Activated T-helper 2 cell treated with anti-CD3 and anti-CD28 coated beads, Interferon-gamma antibody, Interleukin-2, Interleukin-4, amounts not matched to agents 10 μg/mL and 5 μg/mL and 100 μg/mL, durations not matched to agents 14 hours and 24 hours and 36 hours (primary cell): ENCODE measurements at regions not wholly inside any gene's neighbourhood (a gene's known extent, or its start where the extent isn't known, plus 50 kb on each side); places are given as distances from the start of the nearest gene placed in this dataset.
"Not testable (repeated sequence)": the region's sequence is repeated elsewhere in the genome, so short reads cannot be mapped to it uniquely, and the experiment has no call there.

Experiments used
- DNase-seq: peaks from one replicate; pipeline ENCODE4 v3.0.0; 2021; ENCODE audit warnings: low spot score
- H3K27ac Mint-ChIP-seq: one replicate; pipeline ENCODE4 v1.8.0; 2021; ENCODE audit warnings: mixed read lengths
- H3K27me3 Mint-ChIP-seq: one replicate; pipeline ENCODE4 v1.8.0; 2021; ENCODE audit warnings: low read depth, mixed read lengths
- H3K36me3 Mint-ChIP-seq: one replicate; pipeline ENCODE4 v1.8.0; 2021; ENCODE audit warnings: low read depth, mixed read lengths
- H3K4me1 Mint-ChIP-seq: one replicate; pipeline ENCODE4 v1.8.0; 2021; ENCODE audit warnings: low read depth, mixed read lengths
- H3K4me3 Mint-ChIP-seq: one replicate; pipeline ENCODE4 v1.8.0; 2021; ENCODE audit warnings: low read depth, mild to moderate bottlenecking, moderate library complexity, mixed read lengths
- H3K9me3 Mint-ChIP-seq: one replicate; pipeline ENCODE4 v1.8.0; 2021; ENCODE audit warnings: mixed read lengths
- intact Hi-C: fragments of 100-400 bp; cut with micrococcal nuclease; formaldehyde crosslinking; loops from one replicate; pipeline ENCODE4 v1.15.1; 2023

DNA sequence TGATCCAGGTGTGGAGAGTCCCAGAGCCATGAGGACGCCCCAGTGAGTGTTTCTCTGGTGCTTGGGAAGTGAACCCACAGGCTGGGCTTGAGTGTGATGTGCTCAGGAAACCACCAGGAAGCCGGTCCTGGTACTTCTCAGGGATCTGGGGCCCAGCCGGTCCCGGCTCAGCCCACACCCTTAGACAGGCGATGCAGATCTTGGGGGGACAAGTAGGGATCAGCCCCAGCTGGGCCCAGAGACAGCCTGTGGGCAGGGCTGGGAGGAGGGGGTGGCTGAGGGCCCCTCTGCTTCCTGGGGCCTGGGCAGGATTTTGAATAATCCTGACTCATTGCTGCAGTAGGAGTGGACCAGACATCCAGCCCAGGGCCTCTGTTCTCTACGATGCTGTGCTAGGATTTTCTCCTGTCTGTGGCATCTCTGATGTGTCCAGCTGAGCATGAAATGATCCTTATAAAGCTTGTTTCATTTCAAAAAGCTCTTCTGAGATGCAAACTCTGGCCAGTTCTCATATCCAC lies 698.0 kb downstream of the PTPRU start:
- Mint-ChIP-seq H3K36me3 (no peaks in the 10 kb centered on the region), H3K9me3 (no peaks in the 10 kb centered on the region), H3K4me1 (no peaks in the 10 kb centered on the region), H3K27ac (no peak overlapping the region), H3K4me3 (no peak overlapping the region), H3K27me3 (no peaks in the 10 kb centered on the region)
- intact Hi-C loops: no loop called here
- no peak for DNase-seq

DNA sequence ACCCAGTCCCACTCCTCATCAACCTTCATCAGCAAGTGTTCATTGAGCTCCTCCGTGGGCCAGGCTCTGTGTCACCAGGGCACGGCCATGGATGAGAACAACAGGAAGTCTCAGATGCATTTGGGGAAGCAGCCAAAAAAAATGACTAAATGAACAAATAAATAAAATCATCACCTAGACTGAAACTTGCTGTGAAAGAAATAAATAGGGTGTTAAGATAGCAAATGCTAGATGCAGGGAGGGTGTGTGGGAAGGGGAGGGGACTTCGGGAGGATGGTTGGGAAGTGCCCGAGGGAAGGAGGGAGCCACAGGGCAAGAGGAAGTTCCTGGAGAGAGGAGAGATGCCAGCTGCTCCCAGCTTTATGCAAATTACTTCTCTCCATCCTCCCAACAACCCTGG lies 696.7 kb downstream of the PTPRU start:
- no peaks in the 10 kb centered on the region for H3K9me3 Mint-ChIP-seq
- no peak overlapping the region for H3K27ac Mint-ChIP-seq
- no peaks in the 10 kb centered on the region for H3K27me3 Mint-ChIP-seq
- intact Hi-C loops: no loop called here
- H3K36me3 Mint-ChIP-seq: no peaks in the 10 kb centered on the region
- H3K4me3 Mint-ChIP-seq: no peak overlapping the region
- no peak for DNase-seq
- no peaks in the 10 kb centered on the region for H3K4me1 Mint-ChIP-seq

DNA sequence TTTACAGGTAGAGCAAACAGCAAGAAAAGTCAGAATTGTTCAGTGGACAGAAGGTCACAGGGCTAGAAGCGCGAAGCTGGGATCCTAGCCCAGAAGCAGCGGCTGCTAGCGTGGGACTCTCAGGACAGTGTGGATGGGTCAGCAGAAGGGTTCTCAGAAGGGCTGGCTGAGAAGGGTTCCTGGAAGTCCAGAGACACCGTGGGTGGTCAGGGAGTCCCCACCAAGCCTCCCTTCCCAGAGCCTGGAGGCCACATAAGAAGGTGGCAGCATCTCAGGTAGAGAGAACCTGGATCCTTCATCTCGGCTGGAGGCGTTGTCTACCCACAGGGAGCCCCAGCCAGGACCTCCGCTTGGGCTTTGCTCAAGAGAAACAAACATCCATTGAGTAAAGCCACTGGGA lies 696.3 kb downstream of the PTPRU start:
- no peak overlapping the region for H3K4me3 Mint-ChIP-seq
- no peaks in the 10 kb centered on the region for H3K36me3 Mint-ChIP-seq
- no peaks in the 10 kb centered on the region for H3K4me1 Mint-ChIP-seq
- DNase-seq: no peak
- intact Hi-C loops: no loop called here
- no peaks in the 10 kb centered on the region for H3K27me3 Mint-ChIP-seq
- H3K27ac Mint-ChIP-seq: no peak overlapping the region
- no peaks in the 10 kb centered on the region for H3K9me3 Mint-ChIP-seq

DNA sequence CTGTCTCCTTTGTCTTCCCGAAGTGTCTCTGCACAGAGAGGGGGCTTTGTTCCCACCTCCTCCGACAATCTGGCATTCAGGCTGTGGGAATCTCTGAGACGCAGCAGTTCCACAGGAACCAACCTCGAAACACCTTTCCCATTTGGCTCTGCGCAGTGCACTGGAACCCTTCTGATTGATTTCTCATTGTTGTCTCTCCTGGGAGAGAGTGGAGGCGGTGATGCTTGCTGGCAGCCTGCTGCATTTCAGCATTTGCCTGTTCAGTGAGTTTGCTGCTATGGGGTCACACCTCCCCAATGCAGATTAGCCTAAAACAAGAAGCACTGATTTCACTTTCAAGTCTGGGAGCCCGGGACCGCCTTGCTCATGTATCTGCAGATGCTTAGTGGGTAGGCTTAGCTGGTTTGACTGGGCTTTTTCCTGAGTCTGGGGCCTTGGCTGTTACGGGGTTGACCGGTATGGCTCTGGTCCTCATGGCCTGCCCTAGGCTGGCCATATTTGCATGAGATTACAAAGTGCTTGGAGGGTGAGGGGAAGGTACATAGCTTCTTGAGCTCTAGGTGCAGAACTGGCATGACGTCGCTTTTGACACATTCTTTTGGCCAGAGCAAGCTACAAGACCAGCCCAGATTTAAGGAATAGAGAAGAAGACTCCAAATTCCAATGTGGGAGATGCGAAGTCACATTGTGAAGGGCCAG lies 695.3 kb downstream of the PTPRU start:
- no peaks in the 10 kb centered on the region for H3K9me3 Mint-ChIP-seq
- no peak overlapping the region for H3K4me3 Mint-ChIP-seq
- intact Hi-C loops: no loop called here
- H3K36me3 Mint-ChIP-seq: no peaks in the 10 kb centered on the region
- H3K4me1 Mint-ChIP-seq: no peaks in the 10 kb centered on the region
- DNase-seq: no peak
- H3K27me3 Mint-ChIP-seq: no peaks in the 10 kb centered on the region
- no peak overlapping the region for H3K27ac Mint-ChIP-seq

DNA sequence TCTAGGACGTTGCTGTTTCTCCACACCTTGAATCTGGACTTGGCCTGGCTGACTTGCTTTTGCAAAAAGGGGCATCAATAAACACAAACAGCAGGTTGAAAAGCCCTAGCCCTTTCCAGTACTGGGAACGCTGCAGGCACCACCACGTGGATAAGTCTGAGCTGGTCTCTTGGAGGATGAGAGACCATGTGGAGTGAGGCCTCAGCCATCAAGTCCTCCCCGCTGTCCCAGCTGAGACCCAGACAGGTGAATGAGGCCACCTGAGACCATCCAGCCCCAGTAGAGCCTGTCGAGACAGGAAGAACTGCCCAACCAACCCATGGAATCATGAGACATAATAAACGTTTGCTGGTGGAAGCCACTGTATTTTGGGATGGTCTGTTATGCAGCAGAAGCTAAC lies 688.7 kb downstream of the PTPRU start:
- H3K27ac Mint-ChIP-seq: no peak overlapping the region
- no peak overlapping the region for H3K4me3 Mint-ChIP-seq
- no peaks in the 10 kb centered on the region for H3K27me3 Mint-ChIP-seq
- intact Hi-C loops: no loop called here
- no peak for DNase-seq
- no peaks in the 10 kb centered on the region for H3K9me3 Mint-ChIP-seq
- no peaks in the 10 kb centered on the region for H3K4me1 Mint-ChIP-seq
- no peaks in the 10 kb centered on the region for H3K36me3 Mint-ChIP-seq

DNA sequence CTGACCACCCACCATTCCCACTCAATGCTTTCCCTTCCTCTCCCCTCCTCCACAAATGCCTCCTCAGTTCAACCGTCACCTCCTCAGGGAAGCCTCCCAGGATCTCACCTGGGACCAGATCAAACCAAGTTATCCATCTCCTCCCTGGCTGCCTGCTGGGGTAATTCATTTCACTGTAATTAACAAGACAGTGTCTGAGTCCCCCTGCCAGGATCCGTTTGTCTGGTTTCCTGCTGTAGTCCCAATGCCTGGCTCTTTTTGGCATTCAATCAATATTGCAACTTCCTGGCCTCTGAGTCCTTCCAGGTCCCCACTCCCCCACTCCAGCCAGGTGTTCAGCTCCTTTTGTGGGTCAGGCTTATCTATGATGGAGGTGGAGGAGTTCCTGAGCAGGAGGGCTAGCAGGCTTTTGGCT lies 687.7 kb downstream of the PTPRU start:
- Mint-ChIP-seq H3K4me1 (no peaks in the 10 kb centered on the region), H3K27me3 (no peaks in the 10 kb centered on the region), H3K4me3 (no peak overlapping the region), H3K27ac (no peak overlapping the region), H3K36me3 (no peaks in the 10 kb centered on the region), H3K9me3 (no peaks in the 10 kb centered on the region)
- DNase-seq: no peak
- intact Hi-C loops: no loop called here

DNA sequence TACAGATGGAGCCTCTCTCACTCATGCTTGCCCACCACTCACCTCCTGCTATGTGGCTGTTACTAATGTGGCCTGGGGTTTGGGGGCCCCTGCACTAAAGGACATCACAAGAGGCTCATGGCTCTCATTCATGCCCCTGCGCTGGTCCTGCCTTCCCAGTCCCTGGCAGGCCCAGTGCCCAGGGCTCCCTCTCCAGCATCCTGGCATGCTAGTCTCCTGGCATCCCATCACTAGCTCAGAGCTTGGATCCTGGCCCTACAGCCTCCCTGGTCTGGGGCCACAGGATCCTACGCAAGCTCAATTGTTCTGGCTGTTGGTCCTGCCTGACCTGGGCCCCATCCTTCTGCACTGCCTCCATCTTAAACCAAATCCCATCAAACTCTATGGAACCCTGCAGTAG lies 685.4 kb downstream of the PTPRU start:
- Mint-ChIP-seq H3K9me3 (no peaks in the 10 kb centered on the region), H3K4me1 (no peaks in the 10 kb centered on the region), H3K27ac (no peak overlapping the region), H3K36me3 (no peaks in the 10 kb centered on the region), H3K27me3 (no peaks in the 10 kb centered on the region), H3K4me3 (no peak overlapping the region)
- intact Hi-C loops: no loop called here
- DNase-seq: no peak

DNA sequence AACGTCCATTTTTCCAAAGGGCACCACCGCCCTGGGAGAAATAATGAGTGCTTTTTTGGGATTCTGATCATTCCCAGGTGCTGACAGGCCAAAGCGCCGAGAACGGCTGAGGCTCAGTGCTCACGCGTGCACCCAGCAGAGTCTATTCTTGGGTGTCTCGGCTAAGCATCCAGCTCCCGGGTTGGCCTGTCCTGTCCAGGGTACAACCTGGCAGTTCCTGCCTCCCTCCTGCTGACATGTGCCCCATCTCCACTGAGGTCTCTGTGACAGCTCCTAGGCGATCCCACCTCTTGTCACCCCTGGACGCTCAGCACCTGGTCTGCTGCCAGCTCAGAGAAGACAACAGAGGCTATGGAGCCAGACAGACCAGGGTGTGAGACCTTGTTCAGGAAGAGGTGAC lies 684.5 kb downstream of the PTPRU start:
- Mint-ChIP-seq H3K4me3 (no peak overlapping the region), H3K36me3 (no peaks in the 10 kb centered on the region), H3K27me3 (no peaks in the 10 kb centered on the region), H3K9me3 (no peaks in the 10 kb centered on the region), H3K4me1 (no peaks in the 10 kb centered on the region), H3K27ac (no peak overlapping the region)
- DNase-seq: no peak
- intact Hi-C loops: no loop called here

DNA sequence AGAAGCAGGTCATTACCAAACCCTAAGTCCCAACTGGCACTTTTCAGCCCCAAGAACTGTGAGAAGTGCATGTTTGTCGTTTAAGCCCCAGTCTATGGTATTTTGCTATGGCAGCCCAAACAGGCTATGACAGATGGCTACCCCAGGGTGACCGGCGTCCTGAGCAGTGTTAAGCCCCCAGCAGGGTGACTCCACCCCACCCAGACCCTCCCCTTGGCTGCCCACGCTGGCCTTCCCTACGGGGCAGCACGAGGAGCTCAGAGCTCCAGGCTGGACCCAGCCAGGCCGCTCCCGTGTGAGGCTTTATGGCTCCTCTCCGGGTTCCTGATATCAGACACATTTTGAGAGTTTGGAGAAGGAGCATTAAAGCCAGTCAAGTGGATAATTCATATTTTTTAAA lies 684.0 kb downstream of the PTPRU start:
- no peak overlapping the region for H3K27ac Mint-ChIP-seq
- H3K4me3 Mint-ChIP-seq: no peak overlapping the region

DNA sequence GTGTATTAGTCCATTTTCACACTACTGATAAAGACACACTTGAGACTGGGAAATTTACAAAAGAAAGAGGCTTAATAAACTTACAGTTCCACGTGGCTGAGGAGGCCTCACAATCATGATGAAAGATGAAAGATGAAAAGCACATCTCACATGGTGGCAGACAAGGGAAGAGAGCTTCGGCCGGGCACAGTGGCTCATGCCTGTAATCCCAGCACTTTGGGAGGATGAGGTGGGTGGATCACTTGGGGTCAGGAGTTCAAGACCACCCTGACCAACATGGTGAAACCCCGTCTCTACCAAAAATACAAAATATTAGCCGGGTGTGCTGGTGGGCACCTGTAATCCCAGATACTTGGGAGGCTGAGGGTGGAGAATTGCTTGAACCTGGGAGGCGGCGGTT lies 682.7 kb downstream of the PTPRU start:
- DNase-seq, H3K4me3 Mint-ChIP-seq, H3K9me3 Mint-ChIP-seq, H3K4me1 Mint-ChIP-seq, H3K27ac Mint-ChIP-seq, H3K36me3 Mint-ChIP-seq, intact Hi-C loops, H3K27me3 Mint-ChIP-seq: not testable (repeated sequence)

More for the DNA sequence above, 684.0 kb downstream of the PTPRU start:
- no peak for DNase-seq
- Mint-ChIP-seq H3K4me1 (no peaks in the 10 kb centered on the region), H3K27me3 (no peaks in the 10 kb centered on the region), H3K36me3 (no peaks in the 10 kb centered on the region), H3K9me3 (no peaks in the 10 kb centered on the region)
- intact Hi-C loops: no loop called here

DNA sequence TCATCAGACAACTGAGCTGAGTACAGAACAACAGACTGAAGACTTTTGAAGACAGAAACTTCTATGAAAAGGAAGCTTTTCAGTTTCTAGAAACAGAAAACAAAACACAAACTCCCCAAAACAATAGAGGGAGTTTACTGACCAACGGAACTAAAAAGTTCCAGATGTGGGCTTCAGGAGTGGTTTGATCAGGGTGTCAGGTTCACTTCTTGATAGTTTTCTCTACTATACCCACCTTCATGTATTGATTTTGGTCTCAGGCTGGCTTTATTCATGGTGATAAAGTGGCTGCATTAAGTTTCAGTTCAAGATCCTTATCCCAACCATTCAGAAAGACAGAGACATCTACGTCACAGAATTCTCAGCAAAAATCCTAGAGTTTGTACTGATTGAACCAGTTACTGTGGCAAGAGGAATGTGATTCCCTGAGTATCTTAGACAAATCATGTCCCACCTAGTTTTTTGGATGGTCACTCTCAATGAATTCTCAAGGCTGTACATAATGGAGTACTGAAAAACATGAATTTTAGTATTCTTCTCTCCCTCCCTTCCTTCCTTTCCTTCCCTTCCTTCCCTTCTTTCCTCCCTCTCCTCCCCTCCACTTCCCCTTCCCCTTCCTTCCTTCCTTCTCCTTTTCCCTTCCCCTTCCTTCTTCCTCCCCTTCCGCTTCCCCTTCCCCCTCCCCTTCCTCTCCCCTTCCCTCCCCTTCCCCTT lies 680.5 kb downstream of the PTPRU start:
- Mint-ChIP-seq H3K4me1 (no peaks in the 10 kb centered on the region), H3K9me3 (no peaks in the 10 kb centered on the region), H3K4me3 (no peak overlapping the region), H3K36me3 (no peaks in the 10 kb centered on the region), H3K27me3 (no peaks in the 10 kb centered on the region), H3K27ac (no peak overlapping the region)
- intact Hi-C loops: no loop called here
- no peak for DNase-seq

DNA sequence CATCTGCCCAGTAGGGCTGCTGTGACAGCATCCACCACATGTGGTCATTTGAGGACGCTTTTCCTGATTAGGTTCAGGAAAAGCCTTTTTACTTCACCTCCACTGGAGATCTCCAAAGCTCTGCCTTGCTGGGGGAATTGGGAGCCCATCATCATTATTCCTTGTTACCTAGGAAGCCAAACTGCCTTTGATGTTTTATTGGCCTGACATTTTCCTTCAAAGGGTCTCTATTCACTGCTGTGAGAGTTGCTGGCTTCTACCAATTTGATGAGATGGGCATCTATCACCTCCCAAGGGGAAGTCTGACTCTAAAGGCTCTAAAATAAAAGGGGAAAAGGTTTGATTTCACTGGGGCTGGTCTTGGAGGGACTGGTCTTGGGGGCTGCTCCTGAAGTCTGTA lies 678.6 kb downstream of the PTPRU start:
- Mint-ChIP-seq H3K4me1 (no peaks in the 10 kb centered on the region), H3K4me3 (no peak overlapping the region), H3K27me3 (no peaks in the 10 kb centered on the region), H3K36me3 (no peaks in the 10 kb centered on the region), H3K9me3 (no peaks in the 10 kb centered on the region), H3K27ac (no peak overlapping the region)
- intact Hi-C loops: no loop called here
- no peak for DNase-seq

DNA sequence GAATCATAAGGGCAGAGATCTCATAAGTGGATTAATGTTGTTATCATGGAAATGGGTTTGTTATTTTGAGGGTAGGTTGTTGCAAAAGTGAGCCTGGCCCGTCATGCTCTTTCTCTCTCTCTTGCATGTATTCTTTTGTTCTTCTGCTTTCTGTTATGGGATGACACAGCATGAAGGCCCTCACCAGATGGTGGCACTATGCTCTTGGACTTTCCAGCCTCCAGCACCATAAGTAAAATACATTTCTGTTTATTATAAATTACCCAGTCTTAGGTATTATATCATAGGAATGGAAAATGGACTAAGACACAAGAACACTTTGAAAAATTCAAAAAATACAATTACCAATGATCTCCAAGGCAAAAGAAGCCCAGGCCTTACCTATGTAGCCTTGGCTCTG lies 676.1 kb downstream of the PTPRU start:
- H3K4me3 Mint-ChIP-seq: no peak overlapping the region
- DNase-seq: no peak
- H3K4me1 Mint-ChIP-seq: no peaks in the 10 kb centered on the region
- no peaks in the 10 kb centered on the region for H3K27me3 Mint-ChIP-seq
- intact Hi-C loops: no loop called here
- H3K36me3 Mint-ChIP-seq: no peaks in the 10 kb centered on the region
- no peaks in the 10 kb centered on the region for H3K9me3 Mint-ChIP-seq
- no peak overlapping the region for H3K27ac Mint-ChIP-seq
